Duodenal mucosa (tissue), 2 donors: ENCODE measurements at regions not wholly inside any gene's neighbourhood (a gene's known extent, or its start where the extent isn't known, plus 50 kb on each side); places are given as distances from the start of the nearest gene placed in this dataset.

ENCODE experiments used
- H3K27ac ChIP-seq: one replicate; pipeline ENCODE4 v1.7.0; 2013; ENCODE audit warnings: low read depth, low read length
- H3K27me3 ChIP-seq, 2 donors: one replicate each; pipeline ENCODE4 v1.7.0; 2013; ENCODE audit warnings: low read length in 2 of 2, control low read depth in 1 of 2; ENCODE audit not compliant: insufficient read depth in 2 of 2, control insufficient read depth in 1 of 2
- H3K36me3 ChIP-seq, 2 donors: one replicate each; pipeline ENCODE4 v1.7.0; 2013; ENCODE audit warnings: low read length in 2 of 2, control low read depth in 1 of 2; ENCODE audit not compliant: insufficient read depth in 2 of 2, control insufficient read depth in 1 of 2
- H3K4me1 ChIP-seq, 2 donors: one replicate each; pipeline ENCODE4 v1.7.0; 2013; ENCODE audit warnings: low read length in 2 of 2, control low read depth in 1 of 2; ENCODE audit not compliant: insufficient read depth in 2 of 2, control insufficient read depth in 1 of 2
- H3K4me3 ChIP-seq, 2 donors: one replicate each; pipeline ENCODE4 v1.7.0; 2013; ENCODE audit warnings: low read length in 2 of 2, low read depth in 1 of 2
- H3K9ac ChIP-seq, 2 donors: one replicate each; pipeline ENCODE4 v1.7.0; 2013; ENCODE audit warnings: low read length in 2 of 2, low read depth in 1 of 2
- H3K9me3 ChIP-seq, 2 donors: one replicate each; pipeline ENCODE4 v1.7.0; 2013; ENCODE audit warnings: low read length in 2 of 2, control low read depth in 1 of 2; ENCODE audit not compliant: control insufficient read depth in 1 of 2

GRCh38 chr16:87000001-87000400 lies 317.2 kb downstream of the C16orf95 start:
- Histone ChIP-seq H3K4me3 (no peak overlapping the region), H3K9me3 (peaks cover 0 to 4% of the 10 kb centered on the region in 2 donors), H3K4me1 (no peaks in the 10 kb centered on the region), H3K36me3 (no peaks in the 10 kb centered on the region), H3K9ac (no peak overlapping the region), H3K27ac (no peak overlapping the region), H3K27me3 (no peaks in the 10 kb centered on the region)

GRCh38 chr16:87002717-87003413 lies 314.3 kb downstream of the C16orf95 start:
- Histone ChIP-seq H3K36me3 (no peaks in the 10 kb centered on the region), H3K4me3 (no peak overlapping the region), H3K27ac (no peak overlapping the region), H3K9me3 (peaks cover 0 to 4% of the 10 kb centered on the region in 2 donors), H3K4me1 (no peaks in the 10 kb centered on the region), H3K9ac (no peak overlapping the region), H3K27me3 (no peaks in the 10 kb centered on the region)

- H3K9me3 ChIP-seq: peaks cover 0 to 4% of the 10 kb centered on the region in 2 donors
- H3K27ac ChIP-seq: no peak overlapping the region
- H3K4me1 ChIP-seq: no peaks in the 10 kb centered on the region
- H3K27me3 ChIP-seq: no peaks in the 10 kb centered on the region
- H3K36me3 ChIP-seq: no peaks in the 10 kb centered on the region
- no peak overlapping the region for H3K9ac ChIP-seq
- H3K4me3 ChIP-seq: no peak overlapping the region
Measured at GRCh38 chr16:87003414-87003755, 313.8 kb downstream of the C16orf95 start.

GRCh38 chr16:87006021-87006420 lies 311.2 kb downstream of the C16orf95 start:
- Histone ChIP-seq H3K27ac (no peak overlapping the region), H3K4me1 (no peaks in the 10 kb centered on the region), H3K36me3 (no peaks in the 10 kb centered on the region), H3K9me3 (peaks cover 0 to 3% of the 10 kb centered on the region in 2 donors), H3K27me3 (no peaks in the 10 kb centered on the region), H3K9ac (no peak overlapping the region), H3K4me3 (no peak overlapping the region)

- no peak overlapping the region for H3K9ac ChIP-seq
- no peaks in the 10 kb centered on the region for H3K36me3 ChIP-seq
- H3K27ac ChIP-seq: no peak overlapping the region
- H3K9me3 ChIP-seq: peaks cover 0 to 3% of the 10 kb centered on the region in 2 donors
- no peak overlapping the region for H3K4me3 ChIP-seq
- no peaks in the 10 kb centered on the region for H3K27me3 ChIP-seq
- no peaks in the 10 kb centered on the region for H3K4me1 ChIP-seq
Measured at GRCh38 chr16:87006789-87007745, 310.1 kb downstream of the C16orf95 start.

- H3K27me3 ChIP-seq: no peaks in the 10 kb centered on the region
- H3K9ac ChIP-seq: no peak overlapping the region
- H3K36me3 ChIP-seq: no peaks in the 10 kb centered on the region
- H3K4me3 ChIP-seq: no peak overlapping the region
- no peak overlapping the region for H3K27ac ChIP-seq
- no peaks in the 10 kb centered on the region for H3K4me1 ChIP-seq
- peaks cover 0 to 3% of the 10 kb centered on the region in 2 donors for H3K9me3 ChIP-seq
Measured at GRCh38 chr16:87007907-87008306, 309.3 kb downstream of the C16orf95 start.

GRCh38 chr16:87008664-87009063 lies 308.5 kb downstream of the C16orf95 start:
- Histone ChIP-seq H3K9ac (no peak overlapping the region), H3K4me3 (no peak overlapping the region), H3K27ac (no peak overlapping the region), H3K27me3 (no peaks in the 10 kb centered on the region), H3K36me3 (no peaks in the 10 kb centered on the region), H3K4me1 (no peaks in the 10 kb centered on the region), H3K9me3 (peaks cover 0 to 3% of the 10 kb centered on the region in 2 donors)

- no peak overlapping the region for H3K4me3 ChIP-seq
- H3K9ac ChIP-seq: no peak overlapping the region
- H3K4me1 ChIP-seq: no peaks in the 10 kb centered on the region
- H3K27ac ChIP-seq: no peak overlapping the region
- no peaks in the 10 kb centered on the region for H3K27me3 ChIP-seq
- no peaks in the 10 kb centered on the region for H3K36me3 ChIP-seq
- peaks cover 0 to 3% of the 10 kb centered on the region in 2 donors for H3K9me3 ChIP-seq
Measured at GRCh38 chr16:87012954-87013938, 303.9 kb downstream of the C16orf95 start.

GRCh38 chr16:87014112-87014511 lies 303.1 kb downstream of the C16orf95 start:
- no peak overlapping the region for H3K27ac ChIP-seq
- H3K9me3 ChIP-seq: no peaks in the 10 kb centered on the region
- H3K27me3 ChIP-seq: no peaks in the 10 kb centered on the region
- no peaks in the 10 kb centered on the region for H3K4me1 ChIP-seq
- no peak overlapping the region for H3K9ac ChIP-seq
- H3K36me3 ChIP-seq: no peaks in the 10 kb centered on the region
- H3K4me3 ChIP-seq: no peak overlapping the region
